Germinal center (tissue), 1 donor: ENCODE measurements at regions not wholly inside any gene's neighbourhood (a gene's known extent, or its start where the extent isn't known, plus 50 kb on each side); places are given as distances from the start of the nearest gene placed in this dataset.
A peak's percentile ranks its signal among the peaks of the same experiment; 100 is the strongest.
"Not testable (repeated sequence)": the region's sequence is repeated elsewhere in the genome, so short reads cannot be mapped to it uniquely, and the experiment has no call there.

Source experiments
- DNase-seq: peaks from one replicate; pipeline ENCODE4 v3.0.0; 2012; ENCODE audit warnings: mixed read lengths, low spot score

DNA sequence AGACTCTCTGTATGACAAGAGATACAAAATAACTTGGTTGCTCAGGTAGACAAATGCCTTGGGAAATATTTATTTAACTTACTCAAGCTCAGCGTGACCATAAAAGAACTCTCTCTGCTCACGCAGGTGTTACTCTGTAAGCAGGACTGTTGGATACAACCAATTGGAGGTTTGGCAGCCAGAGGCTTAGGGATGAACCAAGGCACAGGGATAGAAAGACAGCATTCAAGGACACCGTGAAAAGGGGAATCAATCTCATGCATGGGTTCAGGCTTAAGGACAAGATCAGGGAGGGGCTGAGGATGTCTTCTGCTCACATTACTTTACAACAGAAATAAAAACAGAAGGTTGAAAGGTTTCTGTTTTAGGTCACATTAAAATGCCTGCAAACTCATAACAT is 389.0 kb upstream of the BRINP1 start:
- DNase-seq = no peak

- DNase-seq = no peak
Observed at GRCh38 chr9:119739476-119739875, 370.2 kb upstream of the BRINP1 start.

- peak; percentile 80 for DNase-seq
Observed at GRCh38 chr9:119736491-119737454, 367.5 kb upstream of the BRINP1 start.

DNA sequence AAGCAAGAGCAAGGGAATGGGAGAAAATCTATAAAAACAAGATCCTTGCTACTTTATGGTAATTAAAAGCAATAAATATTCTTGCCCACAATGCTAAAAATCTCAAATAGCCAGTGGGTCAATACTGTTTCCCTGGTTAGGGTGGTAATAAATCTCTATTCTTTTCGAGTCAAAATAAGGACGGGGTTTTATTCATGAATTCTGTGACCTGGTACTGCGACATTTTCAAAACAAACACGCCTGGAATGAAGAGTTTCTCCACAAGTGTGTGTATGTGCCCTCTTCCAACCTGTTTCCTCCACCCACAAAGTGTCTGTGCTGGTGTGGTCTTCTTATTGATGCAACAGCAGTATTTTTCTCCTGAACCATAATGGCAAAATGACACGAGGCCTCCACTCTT is 358.8 kb upstream of the BRINP1 start:
- DNase-seq = no peak

DNA sequence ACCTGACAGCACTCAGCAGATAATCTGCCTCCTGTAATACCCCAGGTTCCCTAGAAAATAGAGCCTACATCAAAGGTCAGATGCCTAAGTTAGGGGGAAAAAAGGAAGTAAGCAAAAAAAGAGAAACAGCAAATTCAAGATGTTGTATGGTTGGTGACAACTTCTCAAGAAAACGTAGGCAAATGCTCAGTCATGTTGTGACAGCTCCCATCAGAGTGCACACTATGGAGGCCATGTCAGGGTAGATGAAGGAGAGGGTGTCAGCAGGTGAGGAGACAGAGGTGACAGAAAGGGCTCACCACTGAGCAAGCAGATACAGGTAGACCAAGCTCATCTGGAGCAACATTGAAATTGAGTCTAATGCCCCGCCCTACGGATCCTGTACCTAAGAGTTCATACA is 356.8 kb upstream of the BRINP1 start:
- no peak for DNase-seq

DNA sequence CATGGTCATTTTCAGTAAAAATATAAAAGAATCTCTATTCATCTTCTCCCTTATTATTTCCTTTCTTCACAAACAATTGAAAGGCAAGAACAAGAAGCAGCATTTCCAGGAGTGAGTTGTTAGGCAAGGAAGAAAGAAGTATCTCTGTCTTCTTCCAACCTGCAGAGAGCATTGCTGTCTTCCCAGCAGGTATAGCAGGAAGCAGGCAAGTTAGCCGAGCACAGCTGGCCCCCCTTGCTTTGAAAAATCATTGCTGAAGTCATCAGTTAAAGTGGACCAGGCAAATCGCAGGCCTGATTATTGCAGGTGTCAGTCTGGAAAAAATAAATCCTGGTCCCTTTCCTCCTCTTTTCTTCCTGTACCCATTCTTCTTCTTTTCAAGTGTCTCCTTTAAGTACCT is 353.1 kb upstream of the BRINP1 start:
- DNase-seq = no peak

- DNase-seq = no peak
Observed at GRCh38 chr9:119712325-119712724, 343.1 kb upstream of the BRINP1 start.

DNA sequence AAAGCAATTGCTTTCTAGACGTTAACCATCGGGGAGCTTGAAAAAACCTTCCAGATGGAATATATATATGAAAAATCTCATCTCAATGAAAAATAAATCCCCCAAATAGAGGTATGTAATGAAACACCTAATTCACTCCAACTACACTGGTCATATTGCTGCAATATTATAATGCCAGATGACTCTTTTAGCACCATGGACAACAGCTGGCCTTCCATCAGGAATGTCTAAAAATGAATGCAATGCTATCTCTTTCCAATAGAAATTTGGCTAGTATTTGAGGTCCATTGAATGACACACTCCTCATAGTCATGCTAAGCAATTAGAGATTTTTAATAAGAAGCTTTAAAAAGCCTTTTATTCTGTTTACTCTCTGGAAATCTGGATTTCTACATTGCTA is 340.2 kb upstream of the BRINP1 start:
- no peak for DNase-seq

- no peak for DNase-seq
Observed at GRCh38 chr9:119707228-119707845, 338.1 kb upstream of the BRINP1 start.

DNA sequence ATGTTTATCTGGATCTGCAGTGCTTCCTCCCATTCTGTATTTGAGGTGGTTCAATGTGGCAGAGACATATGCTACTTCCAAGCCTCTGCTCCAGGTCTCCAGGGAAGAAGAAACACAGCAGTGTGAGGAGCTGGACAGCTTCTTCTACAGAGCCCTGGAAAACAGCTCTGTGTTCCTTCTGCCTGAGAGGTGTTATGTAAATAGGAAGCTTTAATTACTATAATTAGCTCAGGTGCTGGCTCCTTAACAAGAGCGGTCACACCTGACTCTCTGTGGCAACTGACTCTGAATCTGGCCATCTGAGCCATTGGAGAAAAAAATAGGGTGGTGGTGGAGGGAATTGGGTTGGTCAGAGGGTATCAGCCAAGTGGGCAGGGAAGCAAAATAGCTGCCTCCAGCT is 332.4 kb upstream of the BRINP1 start:
- DNase-seq = no peak

GRCh38 chr9:119698535-119698934 is 329.3 kb upstream of the BRINP1 start:
- no peak for DNase-seq

- DNase-seq = no peak
Observed at GRCh38 chr9:119697996-119698395, 328.8 kb upstream of the BRINP1 start.

- no peak for DNase-seq
Observed at GRCh38 chr9:119689879-119690278, 320.6 kb upstream of the BRINP1 start.

DNA sequence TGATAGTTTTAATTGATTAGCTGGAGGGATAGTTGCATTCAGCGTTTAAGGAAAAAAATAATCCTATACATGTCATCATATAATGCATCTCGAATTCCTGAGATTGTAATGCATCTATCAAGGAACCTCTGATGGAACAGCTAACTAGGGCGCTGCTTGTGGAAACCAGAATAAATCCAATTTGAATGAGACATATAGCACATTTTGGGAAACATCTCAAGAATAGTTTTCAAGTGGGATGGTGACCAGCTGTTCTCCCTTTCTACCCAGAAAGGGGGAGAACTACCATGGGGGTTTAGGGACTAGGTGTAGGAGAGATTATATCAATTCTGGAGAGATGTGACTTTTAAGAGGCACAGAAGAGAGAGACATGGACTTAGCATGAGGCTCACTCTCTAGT is 319.3 kb upstream of the BRINP1 start:
- DNase-seq = no peak

DNA sequence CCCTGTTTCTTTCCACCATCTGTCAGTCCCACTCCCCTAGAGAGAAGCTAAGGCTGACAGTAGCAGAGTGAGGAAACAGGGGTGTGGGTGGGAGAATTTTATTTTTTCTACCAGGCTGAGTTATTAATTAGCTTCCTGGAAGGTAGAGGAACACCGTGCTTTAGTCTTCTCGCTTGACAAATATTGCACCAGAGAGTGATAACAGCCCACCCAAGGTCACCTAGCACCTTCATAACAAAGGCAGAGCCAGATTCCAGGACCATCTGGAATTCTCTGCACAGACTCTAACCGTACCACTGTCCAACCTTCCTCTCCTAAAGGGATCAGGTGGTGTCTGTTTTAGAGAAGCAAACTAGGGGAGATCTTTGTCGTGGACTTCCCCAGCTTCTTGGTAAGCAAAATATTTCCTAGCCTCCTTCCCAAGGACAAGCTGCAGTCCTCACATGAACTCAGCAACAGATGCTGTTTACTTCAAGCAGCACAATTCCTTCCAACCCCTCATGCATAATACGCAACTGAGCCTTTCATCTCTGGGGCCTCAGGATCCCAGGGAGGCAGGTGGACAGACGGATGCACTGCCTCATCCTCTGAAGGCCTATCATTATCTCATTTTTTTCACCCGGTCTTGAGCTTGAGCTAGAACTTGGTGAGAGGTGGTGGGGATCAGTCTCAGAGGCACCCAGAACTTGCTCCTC is 308.7 kb upstream of the BRINP1 start:
- no peak for DNase-seq

- DNase-seq = no peak
Observed at GRCh38 chr9:119675951-119676350, 306.7 kb upstream of the BRINP1 start.

DNA sequence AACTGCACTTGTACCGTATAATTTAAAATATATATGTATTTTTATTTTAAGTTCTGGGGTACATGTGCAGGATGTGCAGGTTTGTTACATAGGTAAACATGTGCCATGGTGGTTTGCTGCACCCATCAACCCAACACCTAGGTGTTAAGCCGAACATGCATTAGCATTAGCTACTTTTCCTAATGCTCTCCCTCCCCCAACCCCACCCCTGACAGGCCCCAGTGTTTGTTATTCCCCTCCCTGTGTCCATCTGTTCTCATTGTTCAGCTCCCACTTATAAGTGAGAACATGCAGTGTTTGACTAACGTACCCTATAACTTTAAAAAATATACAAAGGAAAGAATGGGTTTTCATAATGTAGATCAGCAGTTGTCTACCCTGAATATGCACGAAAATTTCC is 303.5 kb upstream of the BRINP1 start:
- DNase-seq = not testable (repeated sequence)

DNA sequence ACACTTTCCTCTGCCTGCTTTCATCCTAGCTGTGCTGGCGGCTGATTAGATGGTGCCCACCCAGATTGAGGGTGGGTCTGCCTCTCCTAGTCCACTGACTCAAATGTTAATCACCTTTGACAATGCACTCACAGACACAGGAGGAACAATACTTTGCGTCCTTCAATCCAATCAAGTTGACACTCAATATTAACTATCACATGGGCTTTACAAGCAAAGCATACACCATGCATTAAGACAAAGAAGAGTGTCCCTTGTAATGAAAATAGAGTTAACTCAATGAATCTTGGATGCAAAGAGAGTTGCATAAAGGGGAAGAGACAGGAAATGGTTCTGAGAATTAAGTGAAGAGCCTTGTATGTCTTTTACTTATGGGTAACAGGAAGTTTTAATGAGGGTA is 298.7 kb upstream of the BRINP1 start:
- no peak for DNase-seq

GRCh38 chr9:119667163-119667562 is 297.9 kb upstream of the BRINP1 start:
- no peak for DNase-seq

DNA sequence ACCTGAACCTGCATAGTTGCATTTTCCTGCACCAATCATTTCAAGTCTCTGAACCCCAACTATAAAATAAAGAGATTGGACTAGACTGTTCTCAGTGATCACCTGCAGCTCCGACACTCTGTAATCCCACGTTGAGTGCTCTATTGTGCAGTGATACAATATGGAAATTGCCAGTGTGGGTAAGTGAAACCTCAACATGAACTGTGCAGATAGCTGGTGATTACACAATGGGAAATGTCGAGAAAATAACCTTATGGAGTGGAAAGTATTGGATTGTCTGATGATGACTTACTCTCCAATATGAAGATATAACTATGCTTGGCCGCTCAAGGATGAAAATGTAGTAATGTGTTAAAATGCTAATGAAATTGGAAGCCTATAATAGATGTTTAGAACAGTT is 293.1 kb upstream of the BRINP1 start:
- DNase-seq = no peak

- no peak for DNase-seq
Observed at GRCh38 chr9:119652931-119653330, 283.7 kb upstream of the BRINP1 start.

GRCh38 chr9:119649205-119649604 is 280.0 kb upstream of the BRINP1 start:
- no peak for DNase-seq
